ENCODE measurements at regions not wholly inside any gene's neighbourhood (a gene's known extent, or its start where the extent isn't known, plus 50 kb on each side); places are given as distances from the start of the nearest gene placed in this dataset.

DNA sequence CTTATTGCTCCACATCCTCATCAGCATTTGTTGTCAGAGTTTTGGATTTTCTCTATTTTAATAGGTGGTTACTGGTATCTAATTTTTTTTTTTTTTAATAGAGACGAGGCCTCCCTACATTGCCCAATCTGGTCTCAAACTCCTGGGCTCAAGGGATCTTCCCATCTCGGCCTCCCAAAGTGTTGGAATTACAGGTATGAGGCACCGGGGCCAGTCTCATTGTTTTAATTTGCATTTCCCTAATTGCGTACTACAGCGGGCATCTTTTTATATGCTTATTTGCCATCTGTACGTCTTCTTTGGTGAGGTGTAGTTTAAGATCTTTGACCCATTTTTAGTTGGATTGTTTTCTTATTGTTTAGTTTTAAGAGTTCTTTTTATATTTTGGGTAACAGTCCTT, 210.4 kb upstream of the SULF2 start:
- TF ChIP-seq ZNF274 (IDR thresholded peaks at IDR 0.05; ENCODE audit: low read depth, low read length) (no peak), SUZ12 (IDR thresholded peaks at IDR 0.05; ENCODE audit: extremely low read depth, insufficient read depth, insufficient read length) (no peak)
